ENCODE measurements at regions not wholly inside any gene's neighbourhood (a gene's known extent, or its start where the extent isn't known, plus 50 kb on each side); places are given as distances from the start of the nearest gene placed in this dataset.

- no peak for ATAC-seq (ENCODE audit: low FRiP score)
- no peak for DNase-seq
- intact Hi-C loops (cut with DNase I), result no loop called here
- peaks cover 2% of the 10 kb centered on the region for H3K9me3 ChIP-seq (ENCODE audit: control insufficient read depth, low read length)
- H3K36me3 ChIP-seq (ENCODE audit: control insufficient read depth in 1 of 2, insufficient read depth in 2 of 2, low read length in 1 of 2), result no peaks in the 10 kb centered on the region
- H3K27me3 ChIP-seq (ENCODE audit: control insufficient read depth in 1 of 2, insufficient read depth in 2 of 2, low read length in 1 of 2), result no peaks in the 10 kb centered on the region
- H3K4me3 ChIP-seq (ENCODE audit: low read length in 2 of 2), result no peak overlapping the region
- WGBS, 2 donors, result 96% methylated on average over 1 of the region's 1 CpG
- no peaks in the 10 kb centered on the region for H3K4me1 ChIP-seq (ENCODE audit: control insufficient read depth in 1 of 2, insufficient read depth in 2 of 2, low read length in 2 of 2)
- no peak overlapping the region for H3K27ac ChIP-seq (ENCODE audit: low read depth in 1 of 2, low read length in 2 of 2)
Measured at GRCh38 chr1:60419023-60419422, 345.5 kb upstream of the C1orf87 start.

- DNase-seq (no peak), ATAC-seq (ENCODE audit: low FRiP score) (no peak)
- Histone ChIP-seq H3K9me3 (ENCODE audit: control insufficient read depth, low read length) (no peaks in the 10 kb centered on the region), H3K4me3 (ENCODE audit: low read length in 2 of 2) (no peak overlapping the region), H3K36me3 (ENCODE audit: control insufficient read depth in 1 of 2, insufficient read depth in 2 of 2, low read length in 1 of 2) (no peaks in the 10 kb centered on the region), H3K4me1 (ENCODE audit: control insufficient read depth in 1 of 2, insufficient read depth in 2 of 2, low read length in 2 of 2) (peaks cover 0 to 2% of the 10 kb centered on the region in 2 donors), H3K27me3 (ENCODE audit: control insufficient read depth in 1 of 2, insufficient read depth in 2 of 2, low read length in 1 of 2) (no peaks in the 10 kb centered on the region), H3K27ac (ENCODE audit: low read depth in 1 of 2, low read length in 2 of 2) (no peak overlapping the region)
- intact Hi-C loops (cut with DNase I), result no loop called here
Measured at GRCh38 chr1:60415696-60416095, 342.1 kb upstream of the C1orf87 start.

- ATAC-seq (ENCODE audit: low FRiP score) (no peak), DNase-seq (no peak)
- no peaks in the 10 kb centered on the region for H3K9me3 ChIP-seq (ENCODE audit: control insufficient read depth, low read length)
- H3K36me3 ChIP-seq (ENCODE audit: control insufficient read depth in 1 of 2, insufficient read depth in 2 of 2, low read length in 1 of 2), result no peaks in the 10 kb centered on the region
- no peak overlapping the region for H3K27ac ChIP-seq (ENCODE audit: low read depth in 1 of 2, low read length in 2 of 2)
- H3K27me3 ChIP-seq (ENCODE audit: control insufficient read depth in 1 of 2, insufficient read depth in 2 of 2, low read length in 1 of 2), result no peaks in the 10 kb centered on the region
- WGBS, 2 donors, result 3 to 11% methylated on average over 1 of the region's 1 CpG
- intact Hi-C loops (cut with DNase I), result no loop called here
- no peak overlapping the region for H3K4me3 ChIP-seq (ENCODE audit: low read length in 2 of 2)
- peaks cover 0 to 2% of the 10 kb centered on the region in 2 donors for H3K4me1 ChIP-seq (ENCODE audit: control insufficient read depth in 1 of 2, insufficient read depth in 2 of 2, low read length in 2 of 2)
Measured at GRCh38 chr1:60413091-60413490, 339.5 kb upstream of the C1orf87 start.

- Histone ChIP-seq H3K9me3 (ENCODE audit: control insufficient read depth, low read length) (no peaks in the 10 kb centered on the region), H3K4me3 (ENCODE audit: low read length in 2 of 2) (no peak overlapping the region), H3K36me3 (ENCODE audit: control insufficient read depth in 1 of 2, insufficient read depth in 2 of 2, low read length in 1 of 2) (no peaks in the 10 kb centered on the region), H3K27me3 (ENCODE audit: control insufficient read depth in 1 of 2, insufficient read depth in 2 of 2, low read length in 1 of 2) (no peaks in the 10 kb centered on the region), H3K27ac (ENCODE audit: low read depth in 1 of 2, low read length in 2 of 2) (no peak overlapping the region), H3K4me1 (ENCODE audit: control insufficient read depth in 1 of 2, insufficient read depth in 2 of 2, low read length in 2 of 2) (peaks cover 0 to 2% of the 10 kb centered on the region in 2 donors)
- DNase-seq, result no peak
- ATAC-seq (ENCODE audit: low FRiP score), result no peak
- WGBS, 2 donors, result 51 to 52% methylated on average over 2 of the region's 2 CpGs
- intact Hi-C loops (cut with DNase I), result no loop called here
Measured at GRCh38 chr1:60411591-60411990, 338.0 kb upstream of the C1orf87 start.

- intact Hi-C loops (cut with DNase I), result no loop called here
- H3K4me3 ChIP-seq (ENCODE audit: low read length in 2 of 2), result no peak overlapping the region
- ATAC-seq (ENCODE audit: low FRiP score), result no peak
- no peak overlapping the region for H3K27ac ChIP-seq (ENCODE audit: low read depth in 1 of 2, low read length in 2 of 2)
- WGBS, 2 donors, result 15 to 21% methylated on average over 4 of the region's 4 CpGs
- H3K4me1 ChIP-seq (ENCODE audit: control insufficient read depth in 1 of 2, insufficient read depth in 2 of 2, low read length in 2 of 2), result no peaks in the 10 kb centered on the region
- H3K27me3 ChIP-seq (ENCODE audit: control insufficient read depth in 1 of 2, insufficient read depth in 2 of 2, low read length in 1 of 2), result no peaks in the 10 kb centered on the region
- no peak for DNase-seq
- H3K36me3 ChIP-seq (ENCODE audit: control insufficient read depth in 1 of 2, insufficient read depth in 2 of 2, low read length in 1 of 2), result no peaks in the 10 kb centered on the region
- H3K9me3 ChIP-seq (ENCODE audit: control insufficient read depth, low read length), result peaks cover 2% of the 10 kb centered on the region
Measured at GRCh38 chr1:60402816-60403215, 329.2 kb upstream of the C1orf87 start.

- no peak overlapping the region for H3K27ac ChIP-seq (ENCODE audit: low read depth in 1 of 2, low read length in 2 of 2)
- H3K36me3 ChIP-seq (ENCODE audit: control insufficient read depth in 1 of 2, insufficient read depth in 2 of 2, low read length in 1 of 2), result no peaks in the 10 kb centered on the region
- DNase-seq (no peak), ATAC-seq (ENCODE audit: low FRiP score) (no peak)
- peaks cover 2% of the 10 kb centered on the region for H3K9me3 ChIP-seq (ENCODE audit: control insufficient read depth, low read length)
- WGBS, 2 donors, result 96 to 99% methylated on average over 3 of the region's 3 CpGs
- no peaks in the 10 kb centered on the region for H3K27me3 ChIP-seq (ENCODE audit: control insufficient read depth in 1 of 2, insufficient read depth in 2 of 2, low read length in 1 of 2)
- no peak overlapping the region for H3K4me3 ChIP-seq (ENCODE audit: low read length in 2 of 2)
- intact Hi-C loops (cut with DNase I), result no loop called here
- no peaks in the 10 kb centered on the region for H3K4me1 ChIP-seq (ENCODE audit: control insufficient read depth in 1 of 2, insufficient read depth in 2 of 2, low read length in 2 of 2)
Measured at GRCh38 chr1:60402216-60402615, 328.6 kb upstream of the C1orf87 start.

GRCh38 chr1:60394436-60394835 lies 320.9 kb upstream of the C1orf87 start:
- no peak overlapping the region for H3K27ac ChIP-seq (ENCODE audit: low read depth in 1 of 2, low read length in 2 of 2)
- no peaks in the 10 kb centered on the region for H3K4me1 ChIP-seq (ENCODE audit: control insufficient read depth in 1 of 2, insufficient read depth in 2 of 2, low read length in 2 of 2)
- H3K36me3 ChIP-seq (ENCODE audit: control insufficient read depth in 1 of 2, insufficient read depth in 2 of 2, low read length in 1 of 2), result no peaks in the 10 kb centered on the region
- H3K4me3 ChIP-seq (ENCODE audit: low read length in 2 of 2), result no peak overlapping the region
- ATAC-seq (ENCODE audit: low FRiP score), result no peak
- 66 to 71% methylated on average over 3 of the region's 3 CpGs for WGBS, 2 donors
- intact Hi-C loops (cut with DNase I), result no loop called here
- no peaks in the 10 kb centered on the region for H3K27me3 ChIP-seq (ENCODE audit: control insufficient read depth in 1 of 2, insufficient read depth in 2 of 2, low read length in 1 of 2)
- no peaks in the 10 kb centered on the region for H3K9me3 ChIP-seq (ENCODE audit: control insufficient read depth, low read length)
- no peak for DNase-seq

- DNase-seq, result no peak
- no peak for ATAC-seq (ENCODE audit: low FRiP score)
- intact Hi-C loops (cut with DNase I), result no loop called here
- Histone ChIP-seq H3K36me3 (ENCODE audit: control insufficient read depth in 1 of 2, insufficient read depth in 2 of 2, low read length in 1 of 2) (no peaks in the 10 kb centered on the region), H3K9me3 (ENCODE audit: control insufficient read depth, low read length) (no peaks in the 10 kb centered on the region), H3K27ac (ENCODE audit: low read depth in 1 of 2, low read length in 2 of 2) (no peak overlapping the region), H3K4me3 (ENCODE audit: low read length in 2 of 2) (no peak overlapping the region), H3K27me3 (ENCODE audit: control insufficient read depth in 1 of 2, insufficient read depth in 2 of 2, low read length in 1 of 2) (no peaks in the 10 kb centered on the region), H3K4me1 (ENCODE audit: control insufficient read depth in 1 of 2, insufficient read depth in 2 of 2, low read length in 2 of 2) (peaks cover 0 to 8% of the 10 kb centered on the region in 2 donors)
- WGBS, 2 donors, result 84 to 88% methylated on average over 3 of the region's 3 CpGs
Measured at GRCh38 chr1:60390593-60391282, 317.2 kb upstream of the C1orf87 start.

- intact Hi-C loops (cut with DNase I), result no loop called here
- H3K4me3 ChIP-seq (ENCODE audit: low read length in 2 of 2), result no peak overlapping the region
- ATAC-seq (ENCODE audit: low FRiP score) (peak; percentile 11), DNase-seq (peak in 1 of 2 donors; percentile 53)
- peaks cover 1% of the 10 kb centered on the region for H3K9me3 ChIP-seq (ENCODE audit: control insufficient read depth, low read length)
- WGBS, 2 donors, result 13 to 16% methylated on average over 7 of the region's 7 CpGs
- no peaks in the 10 kb centered on the region for H3K27me3 ChIP-seq (ENCODE audit: control insufficient read depth in 1 of 2, insufficient read depth in 2 of 2, low read length in 1 of 2)
- no peaks in the 10 kb centered on the region for H3K36me3 ChIP-seq (ENCODE audit: control insufficient read depth in 1 of 2, insufficient read depth in 2 of 2, low read length in 1 of 2)
- peaks cover 0 to 8% of the 10 kb centered on the region in 2 donors for H3K4me1 ChIP-seq (ENCODE audit: control insufficient read depth in 1 of 2, insufficient read depth in 2 of 2, low read length in 2 of 2)
- no peak overlapping the region for H3K27ac ChIP-seq (ENCODE audit: low read depth in 1 of 2, low read length in 2 of 2)
Measured at GRCh38 chr1:60388092-60388987, 314.8 kb upstream of the C1orf87 start.
